Right atrium auricular region (tissue), 2 donors: ENCODE measurements at regions not wholly inside any gene's neighbourhood (a gene's known extent, or its start where the extent isn't known, plus 50 kb on each side); places are given as distances from the start of the nearest gene placed in this dataset.

Experiments used
- DNase-seq: peaks from one replicate; pipeline ENCODE4 v3.0.0-alpha.2; 2019; ENCODE audit warnings: low spot score
- H3K27ac ChIP-seq, 2 donors: fragments of 200-600 bp; sonication (generic); 1 replicate in 1 of 2; 2 replicates in 1 of 2; pipeline ENCODE4 v1.5.1; 2016 to 2019
- H3K27me3 ChIP-seq, 2 donors: fragments of 200-600 bp; sonication (generic); one replicate each; pipeline versions ENCODE4 v1.5.1 to v1.6.0; 2017 to 2019
- H3K36me3 ChIP-seq: fragments of 200-600 bp; sonication (generic); one replicate; pipeline ENCODE4 v1.5.1; 2016
- H3K4me1 ChIP-seq, 2 donors: fragments of 200-600 bp; sonication (generic); one replicate each; pipeline versions ENCODE4 v1.5.1 to v1.6.0; 2017 to 2019
- H3K4me3 ChIP-seq, 2 donors: fragments of 200-600 bp; sonication (generic); 1 replicate in 1 of 2; 2 replicates in 1 of 2; pipeline ENCODE4 v1.5.1; 2017 to 2019; ENCODE audit warnings: mild to moderate bottlenecking in 1 of 2, moderate library complexity in 1 of 2
- H3K9me3 ChIP-seq, 2 donors: fragments of 200-600 bp; sonication (generic); one replicate each; pipeline ENCODE4 v1.5.1; 2019
- CTCF ChIP-seq, 2 donors: fragments of 200-600 bp; sonication (generic); IDR thresholded peaks; one replicate each; pipeline ENCODE4 v1.5.1; 2019; ENCODE audit warnings: antibody characterized with exemption in 2 of 2

- Histone ChIP-seq H3K36me3 (no peaks in the 10 kb centered on the region), H3K4me3 (no peak overlapping the region), H3K9me3 (no peaks in the 10 kb centered on the region), H3K27ac (no peak overlapping the region), H3K4me1 (no peaks in the 10 kb centered on the region), H3K27me3 (no peaks in the 10 kb centered on the region)
- DNase-seq: no peak
- peak in 1 of 2 donors; percentile 30 for TF ChIP-seq CTCF (IDR thresholded peaks at IDR 0.05)
Observed at GRCh38 chr1:70896224-70896623, 151.4 kb downstream of the PTGER3 start.

- no peaks in the 10 kb centered on the region for H3K9me3 ChIP-seq
- H3K4me1 ChIP-seq: no peaks in the 10 kb centered on the region
- no peak overlapping the region for H3K27ac ChIP-seq
- no peaks in the 10 kb centered on the region for H3K36me3 ChIP-seq
- no peaks in the 10 kb centered on the region for H3K27me3 ChIP-seq
- DNase-seq: no peak
- H3K4me3 ChIP-seq: no peak overlapping the region
- TF ChIP-seq CTCF (IDR thresholded peaks at IDR 0.05): no peak
Observed at GRCh38 chr1:70897273-70897672, 150.3 kb downstream of the PTGER3 start.

- H3K27me3 ChIP-seq: no peaks in the 10 kb centered on the region
- H3K4me1 ChIP-seq: no peaks in the 10 kb centered on the region
- H3K36me3 ChIP-seq: no peaks in the 10 kb centered on the region
- H3K27ac ChIP-seq: no peak overlapping the region
- TF ChIP-seq CTCF (IDR thresholded peaks at IDR 0.05): no peak
- no peak overlapping the region for H3K4me3 ChIP-seq
- H3K9me3 ChIP-seq: no peaks in the 10 kb centered on the region
- DNase-seq: no peak
Observed at GRCh38 chr1:70899735-70900134, 147.9 kb downstream of the PTGER3 start.

DNA sequence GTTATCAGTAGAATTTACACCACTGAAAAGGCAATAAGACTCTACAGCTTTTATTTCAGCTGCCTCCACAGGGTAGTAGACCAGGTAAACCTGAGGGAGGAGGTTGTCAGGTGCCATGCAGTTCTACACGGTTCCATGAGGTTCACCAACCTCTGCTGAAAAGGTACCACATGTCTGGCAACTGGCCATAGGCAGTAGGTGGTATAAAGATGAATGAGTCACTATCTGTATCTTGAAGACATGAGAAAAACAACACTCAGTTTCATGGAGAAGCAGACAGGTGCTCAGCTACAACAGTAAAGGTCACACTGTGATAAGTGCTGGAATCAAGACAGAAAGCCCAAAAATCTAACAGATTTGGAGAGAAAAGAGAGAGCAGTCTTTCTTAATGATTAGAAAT, 145.4 kb downstream of the PTGER3 start:
- TF ChIP-seq CTCF (IDR thresholded peaks at IDR 0.05): no peak
- H3K36me3 ChIP-seq: no peaks in the 10 kb centered on the region
- H3K4me1 ChIP-seq: no peaks in the 10 kb centered on the region
- DNase-seq: no peak
- H3K27ac ChIP-seq: no peak overlapping the region
- no peak overlapping the region for H3K4me3 ChIP-seq
- no peaks in the 10 kb centered on the region for H3K9me3 ChIP-seq
- no peaks in the 10 kb centered on the region for H3K27me3 ChIP-seq

DNA sequence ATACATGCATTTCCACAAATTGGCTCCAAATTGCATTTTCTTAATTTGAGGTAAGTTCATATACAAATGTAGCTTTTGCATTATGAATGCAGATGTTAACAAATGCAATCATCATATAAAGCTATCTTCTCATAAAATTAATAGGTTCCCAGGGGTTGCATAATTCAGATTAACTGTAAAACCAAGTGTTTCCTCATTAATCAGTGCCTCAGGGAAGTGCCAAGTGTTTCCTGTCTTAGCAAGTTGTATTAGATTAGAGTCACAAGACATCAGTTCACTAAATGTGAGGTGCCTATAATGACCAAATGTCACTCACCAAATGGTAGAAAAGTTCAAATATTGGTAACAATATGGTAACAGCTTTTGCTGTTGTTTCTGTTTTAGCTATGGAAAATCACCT, 140.8 kb downstream of the PTGER3 start:
- H3K9me3 ChIP-seq: no peaks in the 10 kb centered on the region
- H3K27ac ChIP-seq: no peak overlapping the region
- no peaks in the 10 kb centered on the region for H3K4me1 ChIP-seq
- H3K36me3 ChIP-seq: no peaks in the 10 kb centered on the region
- no peak for TF ChIP-seq CTCF (IDR thresholded peaks at IDR 0.05)
- DNase-seq: no peak
- no peak overlapping the region for H3K4me3 ChIP-seq
- no peaks in the 10 kb centered on the region for H3K27me3 ChIP-seq

- Histone ChIP-seq H3K9me3 (no peaks in the 10 kb centered on the region), H3K36me3 (no peaks in the 10 kb centered on the region), H3K4me3 (no peak overlapping the region), H3K27me3 (no peaks in the 10 kb centered on the region), H3K4me1 (no peaks in the 10 kb centered on the region), H3K27ac (no peak overlapping the region)
- no peak for DNase-seq
- no peak for TF ChIP-seq CTCF (IDR thresholded peaks at IDR 0.05)
Observed at GRCh38 chr1:70907563-70908310, 139.9 kb downstream of the PTGER3 start.
